ENCODE measurements at regions not wholly inside any gene's neighbourhood (a gene's known extent, or its start where the extent isn't known, plus 50 kb on each side); places are given as distances from the start of the nearest gene placed in this dataset.

DNA sequence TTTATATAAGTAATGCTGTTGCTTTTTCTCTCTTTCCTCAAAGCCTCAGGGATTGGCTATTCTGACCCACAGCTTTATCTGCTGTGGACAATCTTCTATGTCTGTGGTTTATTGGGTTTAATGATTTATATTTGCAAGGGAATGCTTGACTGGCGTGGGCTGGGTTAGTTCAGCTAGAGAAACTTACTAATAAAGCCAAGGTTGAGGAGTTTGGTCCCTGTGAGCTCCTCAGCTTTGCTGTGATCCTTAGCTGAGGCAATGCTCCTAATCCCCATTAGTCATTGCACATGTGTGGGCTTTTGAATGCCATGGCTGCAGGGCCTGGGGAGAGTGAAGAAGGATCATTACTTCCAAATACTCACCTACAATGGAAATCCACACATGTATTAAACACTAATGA, 179.3 kb downstream of the ZNF326 start:
- no peaks in the 10 kb centered on the region for H3K27me3 ChIP-seq (ENCODE audit: control insufficient read depth, insufficient read depth, low read length)
- H3K9me3 ChIP-seq (ENCODE audit: control insufficient read depth, low read length) = no peaks in the 10 kb centered on the region
- H3K36me3 ChIP-seq (ENCODE audit: control insufficient read depth, insufficient read depth, low read length) = no peaks in the 10 kb centered on the region
- H3K9ac ChIP-seq (ENCODE audit: low read length) = no peak overlapping the region
- H3K4me3 ChIP-seq (ENCODE audit: low read length) = no peak overlapping the region
- no peaks in the 10 kb centered on the region for H3K4me1 ChIP-seq (ENCODE audit: control insufficient read depth, insufficient read depth, low read length)

DNA sequence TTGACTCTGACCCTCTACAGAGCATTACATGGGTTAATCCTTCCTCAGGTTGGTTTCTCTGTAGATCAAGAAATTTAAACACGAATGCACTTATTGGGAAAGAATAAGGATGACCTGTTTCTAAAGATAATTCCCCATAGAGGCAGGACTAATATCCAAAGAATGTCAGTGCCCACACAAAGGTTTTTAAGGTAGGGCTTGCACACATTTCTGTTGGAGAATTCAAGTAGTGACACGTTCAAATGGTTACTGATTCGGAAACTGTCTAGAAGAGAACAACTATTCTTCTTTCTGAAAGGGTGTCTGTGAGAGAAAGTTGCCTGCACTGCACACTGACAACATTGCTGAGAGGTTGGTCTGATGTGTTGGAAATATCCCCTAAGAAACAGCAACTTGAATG, 167.3 kb downstream of the ZNF326 start:
- H3K9me3 ChIP-seq (ENCODE audit: control insufficient read depth, low read length) = no peaks in the 10 kb centered on the region
- no peaks in the 10 kb centered on the region for H3K4me1 ChIP-seq (ENCODE audit: control insufficient read depth, insufficient read depth, low read length)
- no peak overlapping the region for H3K9ac ChIP-seq (ENCODE audit: low read length)
- no peak overlapping the region for H3K4me3 ChIP-seq (ENCODE audit: low read length)
- no peaks in the 10 kb centered on the region for H3K27me3 ChIP-seq (ENCODE audit: control insufficient read depth, insufficient read depth, low read length)
- no peaks in the 10 kb centered on the region for H3K36me3 ChIP-seq (ENCODE audit: control insufficient read depth, insufficient read depth, low read length)

DNA sequence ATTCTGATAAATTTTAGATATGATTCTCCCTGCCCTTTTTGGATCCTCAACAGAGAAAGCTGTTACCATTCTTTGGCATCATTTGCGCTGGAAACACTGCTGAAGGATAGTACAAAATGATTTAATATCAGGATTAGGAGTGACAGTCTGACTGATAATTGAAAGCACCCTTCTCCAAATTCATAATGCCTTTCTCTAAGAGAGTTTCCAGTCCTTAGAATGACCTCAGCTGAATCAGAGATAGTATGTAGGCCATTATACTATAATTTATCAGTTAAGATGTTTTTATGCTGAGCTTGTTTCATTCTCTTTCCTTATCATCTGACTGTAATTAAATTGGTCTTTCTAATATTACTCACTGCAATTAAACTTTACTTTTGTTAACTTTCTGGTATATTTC, 166.7 kb downstream of the ZNF326 start:
- Histone ChIP-seq H3K4me1 (ENCODE audit: control insufficient read depth, insufficient read depth, low read length) (no peaks in the 10 kb centered on the region), H3K9me3 (ENCODE audit: control insufficient read depth, low read length) (no peaks in the 10 kb centered on the region)

DNA sequence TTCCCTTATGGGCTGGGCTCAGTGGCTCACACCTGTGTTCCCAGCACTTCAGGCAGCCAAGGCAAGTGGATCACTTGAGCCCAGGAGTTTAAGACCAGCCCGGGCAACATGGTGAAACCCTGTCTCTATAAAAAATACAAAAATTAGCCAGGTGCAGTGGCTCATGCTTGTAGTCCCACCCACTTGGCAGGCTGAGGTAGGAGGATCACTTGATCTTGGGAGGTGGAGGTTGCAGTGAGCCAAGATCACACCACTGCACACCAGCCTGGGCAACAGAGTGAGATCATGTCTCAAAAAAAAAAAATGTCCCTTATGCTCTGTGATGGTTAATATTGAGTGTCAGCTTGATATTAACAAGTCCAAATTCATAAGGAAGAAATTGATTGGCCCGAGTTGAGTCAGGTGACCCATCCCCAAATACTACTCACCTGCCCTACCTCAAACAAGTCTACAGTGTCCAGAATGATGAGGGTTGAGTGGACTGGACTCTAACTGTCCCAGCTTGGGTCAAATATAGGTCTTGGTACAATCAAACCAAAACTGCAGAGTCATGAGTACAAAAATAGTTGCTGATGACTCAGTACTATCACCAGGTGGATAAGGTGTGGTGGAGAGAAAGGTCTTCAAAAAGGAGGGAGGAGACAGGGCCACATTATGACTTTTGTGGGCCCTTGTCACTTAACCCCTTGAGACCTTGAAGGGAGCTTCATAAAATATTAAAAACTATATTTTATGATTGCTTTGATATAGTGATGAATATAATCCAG, 161.0 kb downstream of the ZNF326 start:
- Histone ChIP-seq H3K9ac (ENCODE audit: low read length) (no peak overlapping the region), H3K27me3 (ENCODE audit: control insufficient read depth, insufficient read depth, low read length) (no peaks in the 10 kb centered on the region), H3K9me3 (ENCODE audit: control insufficient read depth, low read length) (no peaks in the 10 kb centered on the region), H3K4me3 (ENCODE audit: low read length) (no peak overlapping the region), H3K4me1 (ENCODE audit: control insufficient read depth, insufficient read depth, low read length) (no peaks in the 10 kb centered on the region), H3K36me3 (ENCODE audit: control insufficient read depth, insufficient read depth, low read length) (no peaks in the 10 kb centered on the region)

More for the DNA sequence above, 166.7 kb downstream of the ZNF326 start:
- Histone ChIP-seq H3K9ac (ENCODE audit: low read length) (no peak overlapping the region), H3K4me3 (ENCODE audit: low read length) (no peak overlapping the region), H3K36me3 (ENCODE audit: control insufficient read depth, insufficient read depth, low read length) (no peaks in the 10 kb centered on the region), H3K27me3 (ENCODE audit: control insufficient read depth, insufficient read depth, low read length) (no peaks in the 10 kb centered on the region)

DNA sequence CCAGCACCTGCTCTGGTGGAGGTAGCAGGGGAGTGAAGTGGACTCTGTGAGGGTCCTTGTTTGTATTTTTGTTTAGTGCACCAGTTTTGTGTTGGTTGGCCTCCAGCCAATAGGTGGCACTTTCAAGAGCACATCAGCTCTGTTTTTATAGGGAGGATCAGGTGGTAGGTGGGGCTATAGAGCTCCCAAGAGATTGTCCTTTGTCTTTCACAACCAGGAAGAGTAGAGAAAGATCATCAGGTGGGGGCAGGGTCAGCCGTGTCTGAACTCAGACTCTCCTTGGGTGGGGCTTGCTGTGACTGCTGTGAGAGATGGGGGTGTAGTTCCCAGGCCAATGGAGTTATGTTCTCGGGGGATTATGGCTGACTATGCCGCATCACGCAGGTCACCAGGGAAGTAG, 159.8 kb downstream of the ZNF326 start:
- Histone ChIP-seq H3K36me3 (ENCODE audit: control insufficient read depth, insufficient read depth, low read length) (no peaks in the 10 kb centered on the region), H3K4me1 (ENCODE audit: control insufficient read depth, insufficient read depth, low read length) (no peaks in the 10 kb centered on the region), H3K9ac (ENCODE audit: low read length) (no peak overlapping the region), H3K27me3 (ENCODE audit: control insufficient read depth, insufficient read depth, low read length) (no peaks in the 10 kb centered on the region), H3K9me3 (ENCODE audit: control insufficient read depth, low read length) (no peaks in the 10 kb centered on the region), H3K4me3 (ENCODE audit: low read length) (no peak overlapping the region)

DNA sequence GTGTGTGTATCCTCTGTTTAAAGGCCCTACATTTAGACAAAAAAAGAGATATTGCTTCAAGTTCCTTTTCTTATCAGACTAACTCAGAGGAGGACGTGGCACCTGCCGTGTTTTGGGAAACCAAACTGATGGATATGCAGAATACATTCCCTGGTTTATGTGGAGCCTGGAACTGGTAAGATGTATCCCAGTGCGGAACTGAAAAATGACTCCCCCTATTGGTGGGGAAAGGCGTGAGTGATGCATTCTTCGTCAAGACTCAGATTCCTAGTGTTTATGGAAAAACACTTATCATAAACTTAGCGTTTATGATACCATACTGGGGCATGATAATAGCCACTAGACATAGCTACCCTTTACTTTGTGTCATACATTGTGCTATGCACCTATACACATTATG, 154.2 kb downstream of the ZNF326 start:
- H3K27me3 ChIP-seq (ENCODE audit: control insufficient read depth, insufficient read depth, low read length) = no peaks in the 10 kb centered on the region
- H3K36me3 ChIP-seq (ENCODE audit: control insufficient read depth, insufficient read depth, low read length) = no peaks in the 10 kb centered on the region
- no peak overlapping the region for H3K9ac ChIP-seq (ENCODE audit: low read length)
- H3K4me1 ChIP-seq (ENCODE audit: control insufficient read depth, insufficient read depth, low read length) = no peaks in the 10 kb centered on the region
- H3K4me3 ChIP-seq (ENCODE audit: low read length) = no peak overlapping the region
- H3K9me3 ChIP-seq (ENCODE audit: control insufficient read depth, low read length) = no peaks in the 10 kb centered on the region

DNA sequence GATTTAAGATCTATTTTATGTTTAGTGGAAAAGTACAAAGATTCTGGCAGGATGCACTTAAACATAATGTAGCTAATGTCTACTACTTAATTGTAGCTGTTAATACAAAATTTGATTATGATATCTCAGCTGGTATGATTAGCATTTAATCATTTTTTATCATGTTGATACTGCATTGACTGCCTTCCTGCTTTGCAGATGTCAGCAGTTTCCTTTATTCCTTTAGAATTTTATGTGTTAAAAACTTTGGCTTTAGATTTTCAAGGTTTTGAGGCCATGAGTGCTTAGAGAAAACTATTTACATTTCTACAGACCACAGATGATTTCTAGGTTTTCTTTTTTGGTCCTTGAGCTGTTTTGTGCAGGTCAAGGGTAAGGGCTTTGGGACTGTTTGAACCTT, 152.2 kb downstream of the ZNF326 start:
- no peaks in the 10 kb centered on the region for H3K9me3 ChIP-seq (ENCODE audit: control insufficient read depth, low read length)
- no peak overlapping the region for H3K4me3 ChIP-seq (ENCODE audit: low read length)
- H3K9ac ChIP-seq (ENCODE audit: low read length) = no peak overlapping the region

DNA sequence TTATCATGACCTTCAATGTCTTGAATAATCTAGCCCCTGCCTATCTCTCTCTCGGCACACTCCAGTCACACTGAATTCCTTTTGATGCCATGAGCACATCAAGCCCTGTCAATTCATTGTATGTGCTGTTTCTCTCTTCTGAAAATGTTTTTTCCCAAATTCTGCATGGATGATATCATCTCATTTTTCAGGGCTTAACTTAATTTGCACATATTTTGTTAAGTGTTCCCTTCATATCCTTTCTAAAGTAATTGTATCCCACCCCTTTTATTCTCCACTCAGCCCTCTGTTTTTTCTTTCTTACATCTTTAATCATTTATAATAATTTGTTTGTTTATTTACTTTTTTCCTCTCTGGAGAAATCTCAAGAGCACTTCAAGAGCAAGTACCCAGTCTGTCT, 149.9 kb downstream of the ZNF326 start:
- Histone ChIP-seq H3K4me3 (ENCODE audit: low read length) (no peak overlapping the region), H3K36me3 (ENCODE audit: control insufficient read depth, insufficient read depth, low read length) (no peaks in the 10 kb centered on the region), H3K27me3 (ENCODE audit: control insufficient read depth, insufficient read depth, low read length) (no peaks in the 10 kb centered on the region), H3K4me1 (ENCODE audit: control insufficient read depth, insufficient read depth, low read length) (no peaks in the 10 kb centered on the region), H3K9me3 (ENCODE audit: control insufficient read depth, low read length) (no peaks in the 10 kb centered on the region), H3K9ac (ENCODE audit: low read length) (no peak overlapping the region)

More for the DNA sequence above, 152.2 kb downstream of the ZNF326 start:
- no peaks in the 10 kb centered on the region for H3K36me3 ChIP-seq (ENCODE audit: control insufficient read depth, insufficient read depth, low read length)
- no peaks in the 10 kb centered on the region for H3K27me3 ChIP-seq (ENCODE audit: control insufficient read depth, insufficient read depth, low read length)
- H3K4me1 ChIP-seq (ENCODE audit: control insufficient read depth, insufficient read depth, low read length) = no peaks in the 10 kb centered on the region

DNA sequence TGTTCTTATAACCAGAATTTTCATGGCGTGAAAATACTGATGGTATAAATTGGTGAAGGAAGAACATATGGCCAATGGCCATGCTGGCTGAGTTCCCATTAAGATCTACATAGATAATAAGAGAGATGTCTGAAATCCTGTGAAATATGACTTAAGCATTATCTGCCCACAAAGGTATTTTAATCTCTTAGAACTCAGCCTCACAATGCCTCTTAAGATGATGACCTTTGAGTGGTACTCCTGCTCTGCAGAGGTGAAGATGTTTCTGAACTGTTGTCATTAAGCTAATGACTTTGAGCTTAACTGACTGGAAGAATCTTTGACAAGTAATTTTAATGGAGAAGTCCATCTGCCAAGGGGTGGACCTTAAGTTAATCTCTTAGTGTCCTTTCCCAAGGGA, 148.7 kb downstream of the ZNF326 start:
- no peak overlapping the region for H3K4me3 ChIP-seq (ENCODE audit: low read length)
- H3K27me3 ChIP-seq (ENCODE audit: control insufficient read depth, insufficient read depth, low read length) = no peaks in the 10 kb centered on the region
- no peaks in the 10 kb centered on the region for H3K4me1 ChIP-seq (ENCODE audit: control insufficient read depth, insufficient read depth, low read length)
- no peaks in the 10 kb centered on the region for H3K36me3 ChIP-seq (ENCODE audit: control insufficient read depth, insufficient read depth, low read length)
- no peak overlapping the region for H3K9ac ChIP-seq (ENCODE audit: low read length)
- H3K9me3 ChIP-seq (ENCODE audit: control insufficient read depth, low read length) = no peaks in the 10 kb centered on the region

DNA sequence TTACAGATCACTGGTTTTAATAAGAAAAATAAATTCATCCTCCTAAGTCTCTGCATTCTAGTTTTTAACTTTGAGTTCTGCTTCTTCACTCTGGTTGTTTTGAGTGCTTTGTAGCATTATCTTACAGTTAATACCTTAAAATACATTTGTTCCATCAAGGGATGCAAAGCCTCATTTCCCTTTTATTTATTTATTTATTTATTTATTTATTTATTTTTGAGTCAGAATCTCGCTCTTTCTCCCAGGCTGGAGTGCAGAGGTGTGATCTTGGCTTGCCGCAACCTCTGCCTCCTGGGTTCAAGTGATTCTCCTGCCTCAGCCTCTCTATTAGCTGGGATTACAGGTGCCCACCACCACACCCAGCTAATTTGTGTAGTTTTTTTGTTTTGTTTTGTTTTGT, 147.8 kb downstream of the ZNF326 start:
- H3K9ac ChIP-seq (ENCODE audit: low read length) = no peak overlapping the region
- H3K36me3 ChIP-seq (ENCODE audit: control insufficient read depth, insufficient read depth, low read length) = no peaks in the 10 kb centered on the region
- H3K27me3 ChIP-seq (ENCODE audit: control insufficient read depth, insufficient read depth, low read length) = no peaks in the 10 kb centered on the region
- no peaks in the 10 kb centered on the region for H3K4me1 ChIP-seq (ENCODE audit: control insufficient read depth, insufficient read depth, low read length)
- H3K4me3 ChIP-seq (ENCODE audit: low read length) = no peak overlapping the region
- H3K9me3 ChIP-seq (ENCODE audit: control insufficient read depth, low read length) = no peaks in the 10 kb centered on the region

DNA sequence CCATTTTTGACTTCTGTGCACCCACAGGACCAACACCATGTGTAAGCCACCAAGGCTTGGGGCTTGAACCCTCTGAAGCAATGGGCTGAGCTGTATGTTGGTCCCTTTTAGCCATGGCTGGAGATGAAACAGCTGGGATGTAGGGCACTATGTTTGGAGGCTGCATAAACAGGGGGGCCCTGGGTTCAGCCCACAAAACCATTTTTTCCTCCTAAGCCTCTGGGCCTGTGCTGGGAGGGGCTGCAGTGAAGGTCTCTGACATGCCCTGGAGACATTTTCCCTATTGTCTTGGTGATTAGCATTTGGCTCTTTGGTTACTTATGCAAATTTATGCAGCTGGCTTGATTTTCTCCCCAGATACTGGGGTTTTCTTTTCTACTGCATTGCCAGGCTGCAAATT, 144.9 kb downstream of the ZNF326 start:
- H3K4me3 ChIP-seq (ENCODE audit: low read length) = no peak overlapping the region
- no peaks in the 10 kb centered on the region for H3K27me3 ChIP-seq (ENCODE audit: control insufficient read depth, insufficient read depth, low read length)
- H3K9me3 ChIP-seq (ENCODE audit: control insufficient read depth, low read length) = no peaks in the 10 kb centered on the region
- no peak overlapping the region for H3K9ac ChIP-seq (ENCODE audit: low read length)
- H3K36me3 ChIP-seq (ENCODE audit: control insufficient read depth, insufficient read depth, low read length) = no peaks in the 10 kb centered on the region
- no peaks in the 10 kb centered on the region for H3K4me1 ChIP-seq (ENCODE audit: control insufficient read depth, insufficient read depth, low read length)

DNA sequence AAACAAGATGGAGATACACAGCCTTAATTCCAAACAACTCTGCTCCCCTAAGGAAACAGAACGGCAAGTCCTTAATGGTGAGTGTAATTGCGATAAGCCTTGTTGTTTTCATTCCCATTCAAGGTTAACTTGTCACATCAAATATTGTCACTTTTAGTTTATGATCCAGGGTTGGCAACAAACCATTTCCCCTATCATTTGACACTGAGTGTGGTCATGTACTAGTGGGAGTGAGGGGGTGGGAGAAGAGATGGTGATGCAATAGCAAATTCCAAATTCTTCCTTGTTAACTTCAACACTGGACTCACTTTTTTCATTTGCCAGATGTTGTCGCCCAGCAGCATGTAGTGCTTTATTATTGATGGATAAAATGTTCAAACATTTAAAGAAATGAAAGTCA, 140.4 kb downstream of the ZNF326 start:
- Histone ChIP-seq H3K4me3 (ENCODE audit: low read length) (no peak overlapping the region), H3K4me1 (ENCODE audit: control insufficient read depth, insufficient read depth, low read length) (no peaks in the 10 kb centered on the region), H3K9me3 (ENCODE audit: control insufficient read depth, low read length) (no peaks in the 10 kb centered on the region), H3K9ac (ENCODE audit: low read length) (no peak overlapping the region), H3K36me3 (ENCODE audit: control insufficient read depth, insufficient read depth, low read length) (no peaks in the 10 kb centered on the region), H3K27me3 (ENCODE audit: control insufficient read depth, insufficient read depth, low read length) (no peaks in the 10 kb centered on the region)

Data from mucosa of stomach (tissue), 1 donor.